ENCODE measurements at regions not wholly inside any gene's neighbourhood (a gene's known extent, or its start where the extent isn't known, plus 50 kb on each side); places are given as distances from the start of the nearest gene placed in this dataset.
"Not testable (repeated sequence)": the region's sequence is repeated elsewhere in the genome, so short reads cannot be mapped to it uniquely, and the experiment has no call there.

GRCh38 chrX:97921223-97921622 is 1037.5 kb downstream of the RPA4 start:
- TF ChIP-seq EZH2 (IDR thresholded peaks at IDR 0.05; ENCODE audit: insufficient read depth, poor library complexity, severe bottlenecking); EZH2phosphoT487 (IDR thresholded peaks at IDR 0.05; ENCODE audit: insufficient read depth, low read depth): not testable (repeated sequence)

All from GM23248 (cell line).